HEK293T (cell line): ENCODE measurements at regions not wholly inside any gene's neighbourhood (a gene's known extent, or its start where the extent isn't known, plus 50 kb on each side); places are given as distances from the start of the nearest gene placed in this dataset.

Experiments
- BHLHE40 ChIP-seq: fragments of 450-650 bp; IDR thresholded peaks from 2 replicates; pipeline ENCODE4 v1.6.1; 2016; ENCODE audit warnings: mild to moderate bottlenecking, moderate library complexity, borderline replicate concordance
- ELF4 ChIP-seq: fragments of 450-650 bp; IDR thresholded peaks from 2 replicates; pipeline ENCODE4 v1.6.1; 2017; ENCODE audit warnings: antibody characterized with exemption
- FOXK2 ChIP-seq: fragments of 450-650 bp; IDR thresholded peaks from 2 replicates; pipeline ENCODE4 v1.6.1; 2016; ENCODE audit warnings: mild to moderate bottlenecking
- FOXM1 ChIP-seq: fragments of 450-650 bp; IDR thresholded peaks from 2 replicates; pipeline ENCODE4 v1.6.1; 2017; ENCODE audit warnings: mild to moderate bottlenecking, borderline replicate concordance
- HDGF ChIP-seq: fragments of 450-650 bp; IDR thresholded peaks from 2 replicates; pipeline ENCODE4 v1.6.1; 2017; ENCODE audit warnings: antibody characterized with exemption, borderline replicate concordance
- LEF1 ChIP-seq: fragments of 450-650 bp; IDR thresholded peaks from 2 replicates; pipeline ENCODE4 v1.6.1; 2017; ENCODE audit warnings: mild to moderate bottlenecking, borderline replicate concordance
- SP1 ChIP-seq: fragments of 450-650 bp; IDR thresholded peaks from 2 replicates; pipeline ENCODE4 v1.6.1; 2017
- SUZ12 ChIP-seq: fragments of 450-650 bp; IDR thresholded peaks from 2 replicates; pipeline ENCODE4 v1.6.1; 2016; ENCODE audit warnings: mild to moderate bottlenecking
- TF ChIP-seq, protein P1 (sequence below): fragments of 450-650 bp; IDR thresholded peaks from 2 replicates; pipeline ENCODE4 v1.6.1; 2016

DNA sequence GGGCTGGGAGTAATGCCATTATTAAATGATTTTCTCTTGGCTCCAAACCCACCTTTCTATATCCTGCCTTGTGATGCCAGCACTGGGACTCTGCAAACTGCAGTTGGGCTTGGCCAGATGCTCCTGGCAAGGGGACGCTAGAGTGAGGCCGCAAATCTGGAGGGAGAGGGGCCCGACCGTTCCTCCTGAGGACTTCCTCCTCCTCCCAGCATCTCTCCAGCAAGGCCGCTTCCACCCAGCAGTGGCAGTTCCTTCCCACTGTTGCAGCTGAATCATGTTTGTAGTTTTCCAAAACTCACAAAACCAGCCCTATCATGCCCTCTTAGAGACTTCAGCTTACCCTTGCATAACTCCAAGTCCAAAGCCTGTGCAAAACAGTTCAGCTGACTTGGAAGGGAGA lies 244.4 kb downstream of the FOXA2 start:
- TF ChIP-seq, protein P1, sequence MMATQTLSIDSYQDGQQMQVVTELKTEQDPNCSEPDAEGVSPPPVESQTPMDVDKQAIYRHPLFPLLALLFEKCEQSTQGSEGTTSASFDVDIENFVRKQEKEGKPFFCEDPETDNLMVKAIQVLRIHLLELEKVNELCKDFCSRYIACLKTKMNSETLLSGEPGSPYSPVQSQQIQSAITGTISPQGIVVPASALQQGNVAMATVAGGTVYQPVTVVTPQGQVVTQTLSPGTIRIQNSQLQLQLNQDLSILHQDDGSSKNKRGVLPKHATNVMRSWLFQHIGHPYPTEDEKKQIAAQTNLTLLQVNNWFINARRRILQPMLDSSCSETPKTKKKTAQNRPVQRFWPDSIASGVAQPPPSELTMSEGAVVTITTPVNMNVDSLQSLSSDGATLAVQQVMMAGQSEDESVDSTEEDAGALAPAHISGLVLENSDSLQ, result no peak
- no peak for TF ChIP-seq FOXK2
- no peak for TF ChIP-seq FOXM1
- no peak for TF ChIP-seq BHLHE40
- no peak for TF ChIP-seq LEF1
- TF ChIP-seq SUZ12, result no peak
- TF ChIP-seq HDGF, result no peak
- no peak for TF ChIP-seq ELF4
- TF ChIP-seq SP1, result no peak
